RCC 7860 (cell line): ENCODE measurements at regions not wholly inside any gene's neighbourhood (a gene's known extent, or its start where the extent isn't known, plus 50 kb on each side); places are given as distances from the start of the nearest gene placed in this dataset.
"Not testable (repeated sequence)": the region's sequence is repeated elsewhere in the genome, so short reads cannot be mapped to it uniquely, and the experiment has no call there.

ENCODE experiments used
- DNase-seq: peaks from one replicate; pipeline ENCODE4 v3.0.0-alpha.2; 2015; ENCODE audit warnings: low spot score
- FAIRE-seq: peaks from 2 replicates; lab custom pipeline; 2012; peaks lifted over from hg19 to GRCh38; lab: Jason Lieb, UNC

GRCh38 chr3:198146559-198147164 lies 186.6 kb downstream of the LMLN start:
- DNase-seq, FAIRE-seq: not testable (repeated sequence)

- not testable (repeated sequence) for DNase-seq, FAIRE-seq
Observed at GRCh38 chr3:198147213-198147612, 187.2 kb downstream of the LMLN start.

GRCh38 chr3:198147993-198148392 lies 188.0 kb downstream of the LMLN start:
- FAIRE-seq, DNase-seq: not testable (repeated sequence)

GRCh38 chr3:198149904-198150303 lies 189.9 kb downstream of the LMLN start:
- not testable (repeated sequence) for DNase-seq, FAIRE-seq

GRCh38 chr3:198151867-198152266 lies 191.8 kb downstream of the LMLN start:
- DNase-seq, FAIRE-seq: not testable (repeated sequence)

- not testable (repeated sequence) for DNase-seq, FAIRE-seq
Observed at GRCh38 chr3:198155771-198156170, 195.8 kb downstream of the LMLN start.

GRCh38 chr3:198157231-198157868 lies 197.3 kb downstream of the LMLN start:
- not testable (repeated sequence) for DNase-seq, FAIRE-seq

GRCh38 chr3:198158007-198158406 lies 198.0 kb downstream of the LMLN start:
- FAIRE-seq, DNase-seq: not testable (repeated sequence)

GRCh38 chr3:198167339-198168039 lies 207.5 kb downstream of the LMLN start:
- DNase-seq, FAIRE-seq: not testable (repeated sequence)

- not testable (repeated sequence) for FAIRE-seq, DNase-seq
Observed at GRCh38 chr3:198170781-198171180, 210.8 kb downstream of the LMLN start.

GRCh38 chr3:198173080-198173479 lies 213.1 kb downstream of the LMLN start:
- FAIRE-seq = not testable (repeated sequence)

GRCh38 chr3:198173929-198174574 lies 214.0 kb downstream of the LMLN start:
- not testable (repeated sequence) for FAIRE-seq, DNase-seq

More at GRCh38 chr3:198173080-198173479, 213.1 kb downstream of the LMLN start:
- DNase-seq = not testable (repeated sequence)
